ENCODE measurements at regions not wholly inside any gene's neighbourhood (a gene's known extent, or its start where the extent isn't known, plus 50 kb on each side); places are given as distances from the start of the nearest gene placed in this dataset.

DNA sequence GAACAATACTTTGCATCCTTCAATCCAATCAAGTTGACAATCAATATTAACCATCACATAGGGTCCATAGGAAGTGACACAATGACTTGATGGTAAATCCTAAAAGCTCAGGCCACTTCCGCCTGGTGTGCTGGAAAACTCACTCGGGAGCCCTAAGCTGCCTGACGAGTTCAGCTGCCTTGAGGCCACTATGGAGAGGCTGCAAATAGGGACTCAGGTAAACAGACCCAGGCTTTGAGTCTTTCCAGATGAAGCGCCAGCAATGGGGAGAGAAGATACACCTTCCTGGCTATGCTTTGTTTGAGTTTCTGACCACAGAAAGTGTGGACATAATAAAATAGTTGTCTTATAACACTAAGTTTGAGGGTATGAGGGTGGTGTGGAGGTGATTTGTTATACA is 112.6 kb downstream of the GPR63 start:
- Mint-ChIP-seq H3K4me1 (ENCODE audit: low read depth) (peaks cover 29% of the 10 kb centered on the region), H3K4me3 (ENCODE audit: low read depth) (no peak overlapping the region), H3K9me3 (ENCODE audit: low read depth) (peaks cover 4% of the 10 kb centered on the region), H3K27ac (no peak overlapping the region), H3K36me3 (ENCODE audit: insufficient read depth) (no peaks in the 10 kb centered on the region), H3K27me3 (no peaks in the 10 kb centered on the region)
- TF ChIP-seq, protein P1, sequence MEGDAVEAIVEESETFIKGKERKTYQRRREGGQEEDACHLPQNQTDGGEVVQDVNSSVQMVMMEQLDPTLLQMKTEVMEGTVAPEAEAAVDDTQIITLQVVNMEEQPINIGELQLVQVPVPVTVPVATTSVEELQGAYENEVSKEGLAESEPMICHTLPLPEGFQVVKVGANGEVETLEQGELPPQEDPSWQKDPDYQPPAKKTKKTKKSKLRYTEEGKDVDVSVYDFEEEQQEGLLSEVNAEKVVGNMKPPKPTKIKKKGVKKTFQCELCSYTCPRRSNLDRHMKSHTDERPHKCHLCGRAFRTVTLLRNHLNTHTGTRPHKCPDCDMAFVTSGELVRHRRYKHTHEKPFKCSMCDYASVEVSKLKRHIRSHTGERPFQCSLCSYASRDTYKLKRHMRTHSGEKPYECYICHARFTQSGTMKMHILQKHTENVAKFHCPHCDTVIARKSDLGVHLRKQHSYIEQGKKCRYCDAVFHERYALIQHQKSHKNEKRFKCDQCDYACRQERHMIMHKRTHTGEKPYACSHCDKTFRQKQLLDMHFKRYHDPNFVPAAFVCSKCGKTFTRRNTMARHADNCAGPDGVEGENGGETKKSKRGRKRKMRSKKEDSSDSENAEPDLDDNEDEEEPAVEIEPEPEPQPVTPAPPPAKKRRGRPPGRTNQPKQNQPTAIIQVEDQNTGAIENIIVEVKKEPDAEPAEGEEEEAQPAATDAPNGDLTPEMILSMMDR (IDR thresholded peaks at IDR 0.05; ENCODE audit: unreplicated experiment): no peak
- DNase-seq (ENCODE audit: low spot score, unreplicated experiment): no peak

DNA sequence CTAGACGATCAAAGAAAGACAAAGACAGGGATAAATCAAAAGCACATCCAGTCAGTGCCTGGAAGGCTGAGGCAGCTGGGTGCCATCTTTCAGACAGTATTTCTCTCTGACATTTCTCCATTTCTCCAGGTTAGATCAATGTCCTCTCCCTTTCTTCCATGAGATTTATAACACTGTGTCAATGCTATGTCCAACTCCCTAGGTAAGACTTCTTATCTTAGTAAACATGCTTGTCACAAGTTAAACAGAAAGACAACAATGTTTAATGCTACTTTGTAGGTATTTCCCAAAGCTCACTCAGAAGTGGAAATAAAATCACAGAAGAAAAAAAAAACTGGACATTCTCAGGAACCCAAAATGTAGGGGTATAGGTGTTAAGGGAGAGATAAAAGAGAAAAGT is 113.9 kb downstream of the GPR63 start:
- peaks cover 29% of the 10 kb centered on the region for H3K4me1 Mint-ChIP-seq (ENCODE audit: low read depth)
- peak overlapping the region; percentile 25 for H3K4me3 Mint-ChIP-seq (ENCODE audit: low read depth)
- peaks cover 4% of the 10 kb centered on the region for H3K9me3 Mint-ChIP-seq (ENCODE audit: low read depth)
- H3K27me3 Mint-ChIP-seq: no peaks in the 10 kb centered on the region
- H3K36me3 Mint-ChIP-seq (ENCODE audit: insufficient read depth): no peaks in the 10 kb centered on the region
- DNase-seq (ENCODE audit: low spot score, unreplicated experiment): no peak
- H3K27ac Mint-ChIP-seq: no peak overlapping the region
- TF ChIP-seq, protein P1 (IDR thresholded peaks at IDR 0.05; ENCODE audit: unreplicated experiment): no peak

DNA sequence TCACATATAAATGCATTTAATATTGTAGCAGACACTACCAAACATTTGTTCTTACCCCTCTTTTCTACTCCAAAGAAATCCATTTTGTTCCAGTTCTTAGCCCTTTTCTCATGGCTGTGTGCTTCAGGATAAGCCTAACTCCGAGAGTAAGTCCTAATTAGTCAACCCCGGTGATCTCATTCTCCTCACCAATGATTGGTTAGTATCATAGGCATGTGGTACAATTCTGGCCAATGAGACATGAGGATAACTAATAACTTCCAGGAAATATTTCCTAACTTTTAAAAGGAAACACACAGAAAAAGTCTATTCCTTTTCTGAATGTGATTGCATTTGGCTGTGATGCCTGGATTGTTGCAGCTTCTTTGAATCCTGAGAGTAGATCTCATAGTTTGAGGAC is 116.0 kb downstream of the GPR63 start:
- DNase-seq (ENCODE audit: low spot score, unreplicated experiment): no peak
- Mint-ChIP-seq H3K36me3 (ENCODE audit: insufficient read depth) (no peaks in the 10 kb centered on the region), H3K4me3 (ENCODE audit: low read depth) (no peak overlapping the region), H3K4me1 (ENCODE audit: low read depth) (peaks cover 29% of the 10 kb centered on the region), H3K27ac (no peak overlapping the region), H3K27me3 (no peaks in the 10 kb centered on the region), H3K9me3 (ENCODE audit: low read depth) (peaks cover 4% of the 10 kb centered on the region)
- TF ChIP-seq, protein P1 (IDR thresholded peaks at IDR 0.05; ENCODE audit: unreplicated experiment): no peak

DNA sequence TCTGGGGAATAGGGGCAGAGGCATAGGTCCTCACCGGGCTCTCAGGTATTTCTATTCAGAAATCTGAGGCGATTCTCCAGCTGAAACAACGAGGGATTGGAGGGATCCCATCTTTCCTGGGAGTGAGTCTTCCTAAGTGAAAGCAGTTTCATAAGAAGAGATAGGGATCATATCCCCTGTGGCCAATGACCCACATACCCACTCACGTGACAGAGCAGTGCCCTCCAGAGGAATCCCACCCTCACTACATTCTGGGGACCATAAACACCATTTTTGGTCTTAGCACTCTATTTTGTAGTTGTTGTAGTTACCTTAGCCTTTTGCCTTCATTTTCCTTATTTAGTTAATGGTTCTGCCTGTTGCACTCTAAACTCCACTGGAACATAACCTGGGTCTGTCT is 121.1 kb downstream of the GPR63 start:
- Mint-ChIP-seq H3K4me1 (ENCODE audit: low read depth) (no peaks in the 10 kb centered on the region), H3K9me3 (ENCODE audit: low read depth) (peaks cover 3% of the 10 kb centered on the region), H3K4me3 (ENCODE audit: low read depth) (no peak overlapping the region), H3K27me3 (no peaks in the 10 kb centered on the region), H3K27ac (no peak overlapping the region), H3K36me3 (ENCODE audit: insufficient read depth) (no peaks in the 10 kb centered on the region)
- no peak for DNase-seq (ENCODE audit: low spot score, unreplicated experiment)
- TF ChIP-seq, protein P1 (IDR thresholded peaks at IDR 0.05; ENCODE audit: unreplicated experiment): no peak

DNA sequence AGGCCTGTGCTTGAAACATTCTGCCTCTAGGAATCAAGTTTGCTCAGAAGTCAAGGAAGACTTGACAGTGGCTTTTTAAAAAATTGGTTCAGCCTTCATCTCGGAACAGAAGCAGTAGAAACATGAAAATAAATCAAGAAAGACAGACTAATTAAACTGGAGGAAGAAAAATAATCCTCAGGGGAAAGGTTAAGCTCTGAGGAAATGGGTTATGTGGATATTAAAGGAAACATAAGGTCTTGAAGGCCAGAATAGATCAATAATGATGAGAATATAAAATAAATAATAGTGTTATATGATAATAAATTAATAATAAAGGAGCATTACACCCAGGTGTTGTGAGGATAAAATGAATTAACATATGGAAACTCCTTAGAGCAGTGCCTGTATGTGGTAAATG is 121.7 kb downstream of the GPR63 start:
- no peaks in the 10 kb centered on the region for H3K9me3 Mint-ChIP-seq (ENCODE audit: low read depth)
- TF ChIP-seq, protein P1 (IDR thresholded peaks at IDR 0.05; ENCODE audit: unreplicated experiment): no peak
- no peak for DNase-seq (ENCODE audit: low spot score, unreplicated experiment)
- no peak overlapping the region for H3K4me3 Mint-ChIP-seq (ENCODE audit: low read depth)
- H3K27me3 Mint-ChIP-seq: no peaks in the 10 kb centered on the region
- H3K36me3 Mint-ChIP-seq (ENCODE audit: insufficient read depth): no peaks in the 10 kb centered on the region
- no peaks in the 10 kb centered on the region for H3K4me1 Mint-ChIP-seq (ENCODE audit: low read depth)
- H3K27ac Mint-ChIP-seq: no peak overlapping the region
